ENCODE measurements at regions not wholly inside any gene's neighbourhood (a gene's known extent, or its start where the extent isn't known, plus 50 kb on each side); places are given as distances from the start of the nearest gene placed in this dataset.
A peak's percentile ranks its signal among the peaks of the same experiment; 100 is the strongest.

- no peak for DNase-seq (ENCODE audit: low spot score)
Measured at GRCh38 chr13:47119575-47120235, 222.9 kb upstream of the HTR2A start.

DNA sequence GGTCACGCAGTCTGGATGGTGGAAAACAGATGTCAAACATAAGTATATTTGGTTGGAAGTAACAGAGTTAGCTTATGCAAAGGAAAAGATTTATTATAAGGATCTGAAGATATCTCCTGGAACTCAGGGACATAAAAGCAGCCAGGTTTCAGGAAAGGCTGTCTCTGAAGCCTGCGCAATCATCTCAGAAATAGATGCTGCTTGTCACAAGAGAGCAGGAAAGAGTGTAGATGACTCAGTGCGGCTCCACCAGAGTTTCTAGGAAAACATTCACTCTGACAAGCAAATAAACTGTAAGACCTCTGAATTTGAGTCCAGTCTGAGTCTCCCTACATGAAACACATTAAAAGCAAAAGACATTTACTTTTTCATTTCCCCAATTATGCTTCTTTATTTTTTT, 220.4 kb upstream of the HTR2A start:
- peak; percentile 60 for DNase-seq (ENCODE audit: low spot score)

- peak; percentile 88 for DNase-seq (ENCODE audit: low spot score)
Measured at GRCh38 chr13:47114030-47114429, 217.2 kb upstream of the HTR2A start.

GRCh38 chr13:47112903-47113299, 216.0 kb upstream of the HTR2A start:
- DNase-seq (ENCODE audit: low spot score) = no peak

DNA sequence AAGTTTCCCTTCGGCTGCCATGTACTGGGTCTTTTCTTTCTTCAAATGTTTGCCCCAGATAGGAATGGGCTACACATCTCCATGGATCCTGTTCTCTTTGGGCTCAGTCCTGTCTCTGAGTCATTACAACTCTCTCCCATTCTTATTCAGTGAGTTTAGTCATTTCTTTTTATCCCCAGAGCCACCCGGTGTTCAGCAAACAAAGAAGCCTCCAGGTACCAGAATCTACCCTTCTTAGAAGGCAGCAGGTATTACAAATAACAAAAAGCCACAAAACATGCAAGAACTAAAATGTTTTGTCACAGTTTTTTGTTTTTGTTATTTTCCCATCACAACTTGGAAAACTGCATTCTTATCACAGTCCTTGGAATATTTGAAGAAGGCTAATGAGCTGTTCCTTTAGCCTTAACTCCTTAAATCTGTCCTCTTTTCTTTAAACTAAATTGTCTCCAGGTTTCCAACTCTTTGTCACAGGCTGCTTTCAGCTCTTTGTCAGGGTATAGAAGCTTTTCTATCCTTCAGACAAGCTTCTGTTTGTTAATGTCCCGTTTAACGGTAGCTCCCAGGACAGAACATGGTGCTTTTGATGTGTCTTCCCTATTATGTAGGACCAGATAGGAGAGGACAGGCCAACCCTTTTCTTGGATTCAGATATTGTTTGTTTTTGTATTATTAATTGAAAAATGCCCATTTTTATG, 215.5 kb upstream of the HTR2A start:
- DNase-seq (ENCODE audit: low spot score) = peak; percentile 51

GRCh38 chr13:47111499-47111898, 214.6 kb upstream of the HTR2A start:
- DNase-seq (ENCODE audit: low spot score) = no peak

DNA sequence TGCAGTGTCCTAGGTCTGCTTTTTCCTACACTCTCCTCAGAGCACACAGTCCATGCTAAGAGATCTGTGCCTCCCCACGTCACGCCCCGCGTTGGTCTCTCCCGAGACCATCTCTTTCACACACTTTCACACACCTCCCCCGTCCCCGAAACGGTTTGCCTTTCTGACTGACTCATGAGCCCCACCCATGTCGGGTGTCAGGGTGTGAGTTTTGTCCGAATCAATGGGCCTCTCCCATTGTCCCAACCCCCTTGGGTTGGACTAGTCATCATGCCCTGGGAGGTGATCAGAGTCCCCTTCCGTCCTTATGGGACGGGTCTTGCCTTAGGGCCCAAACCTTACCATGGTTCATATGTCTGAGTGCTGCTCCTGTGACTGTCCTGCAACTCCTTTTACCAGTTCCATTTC, 214.0 kb upstream of the HTR2A start:
- DNase-seq (ENCODE audit: low spot score) = no peak

DNA sequence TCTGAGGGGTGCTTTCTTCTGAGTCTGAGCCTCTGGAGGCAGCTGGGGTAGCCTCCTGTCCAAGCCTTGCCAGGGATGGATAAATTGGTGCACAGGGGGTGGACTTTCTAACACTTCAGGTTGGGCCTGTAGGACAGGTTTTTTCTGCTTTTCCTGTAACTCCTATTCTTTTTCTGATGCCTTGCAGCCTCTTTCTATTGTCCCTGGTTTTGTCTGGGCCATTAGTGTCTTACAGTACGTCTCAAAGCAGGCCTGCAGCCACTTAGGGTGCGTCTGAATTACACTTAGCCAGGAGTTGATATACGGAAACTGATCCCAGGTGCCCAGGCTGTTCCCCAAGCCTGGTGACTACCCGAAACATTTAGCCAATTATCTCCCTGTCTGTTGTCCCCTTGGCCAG, 213.3 kb upstream of the HTR2A start:
- no peak for DNase-seq (ENCODE audit: low spot score)

GRCh38 chr13:47109028-47109427, 212.2 kb upstream of the HTR2A start:
- DNase-seq (ENCODE audit: low spot score) = peak; percentile 30

DNA sequence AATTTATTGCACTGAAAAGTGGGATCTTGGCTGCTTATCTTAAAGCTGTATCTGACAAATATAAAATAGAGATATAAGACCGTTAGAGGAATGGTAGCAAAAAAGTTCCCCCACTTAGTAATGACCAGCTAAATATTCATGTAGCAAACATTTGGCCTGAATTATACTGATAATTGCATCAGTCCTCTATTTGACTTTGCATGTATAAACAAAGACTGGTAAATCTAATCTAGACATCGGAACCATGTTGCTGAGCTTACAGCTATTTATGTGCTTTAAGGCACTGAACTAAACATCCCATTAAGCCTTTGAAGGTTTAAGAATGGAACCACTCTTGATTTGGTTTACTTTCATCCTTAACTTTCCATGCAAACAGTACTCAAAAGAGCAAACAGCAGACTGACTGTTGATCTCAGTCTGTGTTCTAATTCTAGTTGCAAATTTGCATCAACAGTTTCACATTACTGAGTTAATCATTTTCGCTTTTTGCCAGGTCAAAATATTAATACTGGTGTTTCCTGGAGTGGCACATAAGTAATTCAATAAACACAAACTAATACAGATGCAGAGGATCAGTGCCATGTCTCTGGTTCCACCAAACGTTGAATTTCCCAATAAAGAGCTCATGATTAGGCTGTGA, 203.5 kb upstream of the HTR2A start:
- no peak for DNase-seq (ENCODE audit: low spot score)

GRCh38 chr13:47094734-47095434, 198.0 kb upstream of the HTR2A start:
- peak; percentile 9 for DNase-seq (ENCODE audit: low spot score)

DNA sequence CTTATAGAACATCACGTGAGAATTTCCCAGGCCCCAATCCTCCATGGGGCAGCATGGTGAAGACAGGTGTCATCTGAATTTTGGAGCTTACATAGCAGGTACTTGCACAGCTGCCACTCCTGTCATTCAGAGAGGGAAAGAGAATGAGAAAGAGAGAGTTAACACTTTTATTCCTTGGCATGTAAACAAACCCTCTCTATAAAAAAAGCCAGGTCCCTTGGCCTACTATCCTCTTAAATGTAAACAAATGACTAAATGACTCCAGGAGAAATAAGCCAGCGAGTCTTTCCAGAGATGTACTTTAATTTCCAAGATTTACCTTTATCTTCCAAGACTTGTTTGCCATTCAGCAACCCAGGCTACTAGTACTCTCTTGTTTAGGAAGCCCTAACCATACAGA, 195.3 kb upstream of the HTR2A start:
- DNase-seq (ENCODE audit: low spot score) = no peak

- peak; percentile 88 for DNase-seq (ENCODE audit: low spot score)
Measured at GRCh38 chr13:47087841-47088240, 191.0 kb upstream of the HTR2A start.

DNA sequence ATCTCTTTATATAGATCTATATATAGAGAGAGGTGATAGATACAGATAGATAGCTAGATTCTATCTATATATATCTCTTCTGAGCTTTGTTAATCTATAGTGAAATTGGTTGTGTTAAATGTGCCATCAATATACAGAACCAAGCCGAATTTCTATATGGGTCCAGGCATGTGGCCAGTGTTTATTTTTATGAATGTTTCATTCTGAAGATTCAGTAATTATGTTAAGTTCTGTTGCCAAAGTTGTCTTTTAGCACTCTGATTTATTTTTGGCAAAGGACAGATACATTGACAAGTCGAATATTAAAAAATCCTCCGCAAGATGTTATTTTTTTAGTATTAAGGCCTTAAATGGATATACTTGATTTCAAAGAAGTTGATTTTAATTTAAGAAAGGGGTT, 190.4 kb upstream of the HTR2A start:
- no peak for DNase-seq (ENCODE audit: low spot score)

DNA sequence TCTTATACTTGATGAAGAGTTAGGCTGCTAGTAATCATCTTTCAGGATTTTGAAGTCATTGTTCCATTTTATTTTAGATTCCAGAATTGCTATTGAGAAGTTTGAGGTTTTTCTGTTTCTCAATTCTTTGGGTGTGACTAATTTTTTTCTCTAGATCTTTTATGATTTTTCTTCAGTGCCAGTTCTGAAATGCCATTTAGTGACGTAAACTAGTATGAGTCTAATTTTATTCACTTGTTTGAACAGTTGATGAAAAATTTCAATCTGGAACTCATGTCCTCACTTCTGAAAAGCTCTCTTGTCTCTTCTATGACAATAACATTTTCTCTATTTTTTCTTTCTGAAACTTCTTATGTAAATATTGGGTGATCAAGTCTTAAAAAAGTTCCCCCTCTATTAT, 188.5 kb upstream of the HTR2A start:
- DNase-seq (ENCODE audit: low spot score) = no peak

DNA sequence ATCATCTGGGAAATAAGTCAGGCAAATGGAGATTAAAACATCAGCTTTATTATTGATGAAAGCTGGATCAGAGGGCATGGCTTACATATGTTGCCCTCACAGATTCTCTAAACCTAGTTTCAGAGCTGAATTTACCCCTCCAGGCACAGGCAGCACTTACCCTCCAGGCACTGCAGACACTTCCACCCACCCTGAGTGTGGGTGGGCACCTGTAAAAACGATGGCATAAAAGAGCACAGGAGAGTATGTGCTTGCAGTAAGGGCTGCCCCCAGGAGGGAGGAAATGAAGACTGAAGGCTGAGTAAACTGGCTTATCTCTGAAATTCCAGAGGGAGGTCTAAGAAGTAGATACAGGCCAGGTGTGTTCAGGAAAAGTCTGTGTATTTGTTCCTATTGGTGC, 185.0 kb upstream of the HTR2A start:
- no peak for DNase-seq (ENCODE audit: low spot score)

GRCh38 chr13:47081246-47081645, 184.4 kb upstream of the HTR2A start:
- DNase-seq (ENCODE audit: low spot score) = no peak

DNA sequence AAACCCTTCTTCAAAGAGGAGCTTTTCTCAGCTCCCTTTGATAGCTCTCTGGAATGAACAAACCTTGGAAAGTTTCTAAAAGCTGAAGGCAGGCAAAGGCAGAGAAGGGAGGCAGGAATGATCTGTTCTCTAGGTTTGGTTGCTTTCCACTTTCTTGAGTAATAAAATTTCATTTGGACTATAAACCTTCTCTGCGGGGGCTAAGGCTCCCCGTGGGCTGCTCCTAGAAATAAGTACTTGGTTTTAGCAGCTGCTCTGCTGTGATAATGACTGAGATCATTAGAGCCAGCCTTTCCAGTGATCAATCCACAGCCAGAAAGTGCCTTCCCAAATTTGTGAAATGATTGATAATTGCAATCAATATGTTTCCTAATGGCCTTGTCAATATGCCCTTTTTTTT, 183.8 kb upstream of the HTR2A start:
- DNase-seq (ENCODE audit: low spot score) = no peak

DNA sequence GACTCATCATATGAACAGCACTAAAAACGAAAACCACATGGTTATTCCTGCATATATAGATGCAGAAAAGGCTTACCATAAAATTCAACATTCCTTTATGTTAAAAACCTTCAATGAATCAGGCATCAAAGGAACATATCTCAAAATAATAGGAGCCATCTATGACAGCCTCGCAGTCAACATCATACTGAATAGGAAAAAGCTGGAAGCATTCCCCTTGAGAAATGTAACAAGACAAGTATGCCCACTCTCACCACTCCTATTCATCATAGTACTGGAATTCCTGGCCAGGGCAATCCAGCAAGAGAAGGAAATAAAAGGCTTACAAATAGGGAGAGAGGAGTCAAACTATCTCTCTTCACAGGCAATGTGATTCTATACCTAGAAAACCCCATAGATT, 179.6 kb upstream of the HTR2A start:
- peak; percentile 45 for DNase-seq (ENCODE audit: low spot score)

- no peak for DNase-seq (ENCODE audit: low spot score)
Measured at GRCh38 chr13:47069133-47069532, 172.3 kb upstream of the HTR2A start.

DNA sequence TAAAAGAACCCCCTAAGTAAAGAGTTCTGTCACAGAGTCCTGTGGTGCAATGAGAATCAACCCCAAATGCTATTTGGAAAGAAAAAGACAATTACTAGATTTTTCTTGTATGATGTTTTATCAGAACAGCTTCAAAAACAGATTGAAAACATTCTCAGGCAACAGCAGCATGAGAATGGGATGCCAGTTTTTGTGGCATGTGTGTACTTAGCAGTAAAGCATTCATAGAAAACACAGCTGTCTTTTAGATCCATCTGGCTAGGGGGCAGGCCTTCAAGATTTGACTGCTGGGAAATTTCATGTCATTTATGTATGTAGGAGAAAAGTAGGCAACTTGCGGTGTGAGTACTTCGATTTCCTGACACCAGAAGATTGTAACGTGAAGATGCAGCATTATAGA, 170.5 kb upstream of the HTR2A start:
- DNase-seq (ENCODE audit: low spot score) = no peak

- no peak for DNase-seq (ENCODE audit: low spot score)
Measured at GRCh38 chr13:47066226-47066625, 169.4 kb upstream of the HTR2A start.

DNA sequence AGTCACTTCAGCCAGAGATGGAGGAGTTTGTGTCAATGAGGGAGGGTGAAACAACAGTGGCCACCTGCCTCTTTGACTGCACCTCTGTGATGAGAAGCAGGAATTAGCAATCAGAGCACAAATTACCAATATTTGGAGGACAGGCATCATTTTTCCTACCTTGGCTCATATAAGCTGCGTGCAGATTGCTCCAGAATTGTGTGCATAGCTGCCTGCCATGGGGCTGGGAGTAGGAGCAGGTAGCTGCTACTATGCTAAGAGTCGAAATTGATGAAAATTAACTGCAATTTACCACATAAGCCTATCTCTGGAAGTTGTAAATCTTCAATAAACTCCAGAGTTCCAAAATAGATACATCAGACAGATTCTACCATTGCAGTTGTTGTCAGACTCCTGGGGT, 167.5 kb upstream of the HTR2A start:
- no peak for DNase-seq (ENCODE audit: low spot score)
